ENCODE measurements at regions not wholly inside any gene's neighbourhood (a gene's known extent, or its start where the extent isn't known, plus 50 kb on each side); places are given as distances from the start of the nearest gene placed in this dataset.

DNA sequence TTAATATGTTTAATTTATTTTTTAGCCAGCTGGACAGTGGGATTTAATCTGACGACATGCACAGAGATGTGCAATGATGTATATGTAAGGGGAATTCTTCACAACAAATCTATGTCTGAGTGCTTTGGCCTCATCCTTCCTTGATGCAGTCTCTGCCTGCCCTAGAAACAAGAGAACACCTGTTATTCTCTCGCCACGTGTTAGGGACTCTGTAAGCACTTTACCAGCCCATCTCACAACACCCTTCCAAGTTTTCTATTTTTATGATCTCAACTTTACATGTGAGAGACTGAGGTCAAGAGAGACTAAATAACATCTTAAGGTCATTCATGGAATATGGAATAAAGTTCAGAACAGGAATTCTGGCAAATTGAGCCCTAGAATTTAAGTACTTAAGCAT, 123.0 kb upstream of the GAS1 start:
- Histone ChIP-seq H3K27me3 (ENCODE audit: control insufficient read depth in 3 of 3, insufficient read depth in 3 of 3, low read length in 3 of 3) (no peaks in the 10 kb centered on the region), H3K36me3 (ENCODE audit: control insufficient read depth in 3 of 3, insufficient read depth in 2 of 3, low read depth in 1 of 3, low read length in 3 of 3) (no peaks in the 10 kb centered on the region), H3K4me1 (ENCODE audit: control insufficient read depth in 3 of 3, insufficient read depth in 2 of 3, low read depth in 1 of 3, low read length in 2 of 3) (no peaks in the 10 kb centered on the region), H3K4me3 (ENCODE audit: low read depth in 1 of 3, low read length in 3 of 3) (no peak overlapping the region), H3K9me3 (ENCODE audit: control insufficient read depth in 2 of 2, insufficient read depth in 1 of 2, low read depth in 1 of 2, low read length in 1 of 2) (no peaks in the 10 kb centered on the region), H3K27ac (ENCODE audit: low read depth in 1 of 3, low read length in 2 of 3) (no peak overlapping the region)
- DNase-seq (no peak), FAIRE-seq (no peak)
- 81 to 86% (median 86%) methylated on average over 3 of the region's 3 CpGs for WGBS, 3 donors

DNA sequence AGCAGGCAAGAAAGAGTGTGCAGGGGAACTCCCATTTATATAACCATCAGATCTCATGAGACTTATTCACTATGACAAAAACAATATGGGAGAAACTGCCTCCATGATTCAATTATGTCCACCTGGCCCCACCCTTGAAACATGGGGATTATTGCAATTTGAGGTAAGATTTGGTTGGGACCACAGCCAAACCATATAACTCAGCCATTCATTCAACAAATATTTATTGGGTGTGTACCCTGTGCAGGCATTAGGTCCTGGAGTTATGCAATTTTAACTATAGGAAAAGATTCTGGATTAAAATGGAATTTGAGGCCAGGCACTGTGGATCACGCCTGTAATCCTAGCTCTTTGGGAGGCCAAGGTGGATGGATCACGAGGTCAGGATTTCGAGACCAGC, 124.2 kb upstream of the GAS1 start:
- DNase-seq (no peak), FAIRE-seq (no peak)
- Histone ChIP-seq H3K4me3 (ENCODE audit: low read depth in 1 of 3, low read length in 3 of 3) (no peak overlapping the region), H3K9me3 (ENCODE audit: control insufficient read depth in 2 of 2, insufficient read depth in 1 of 2, low read depth in 1 of 2, low read length in 1 of 2) (no peaks in the 10 kb centered on the region), H3K36me3 (ENCODE audit: control insufficient read depth in 3 of 3, insufficient read depth in 2 of 3, low read depth in 1 of 3, low read length in 3 of 3) (no peaks in the 10 kb centered on the region), H3K27ac (ENCODE audit: low read depth in 1 of 3, low read length in 2 of 3) (no peak overlapping the region), H3K4me1 (ENCODE audit: control insufficient read depth in 3 of 3, insufficient read depth in 2 of 3, low read depth in 1 of 3, low read length in 2 of 3) (no peaks in the 10 kb centered on the region), H3K27me3 (ENCODE audit: control insufficient read depth in 3 of 3, insufficient read depth in 3 of 3, low read length in 3 of 3) (no peaks in the 10 kb centered on the region)
- WGBS, 3 donors = 74 to 91% (median 83%) methylated on average over 3 of the region's 3 CpGs

DNA sequence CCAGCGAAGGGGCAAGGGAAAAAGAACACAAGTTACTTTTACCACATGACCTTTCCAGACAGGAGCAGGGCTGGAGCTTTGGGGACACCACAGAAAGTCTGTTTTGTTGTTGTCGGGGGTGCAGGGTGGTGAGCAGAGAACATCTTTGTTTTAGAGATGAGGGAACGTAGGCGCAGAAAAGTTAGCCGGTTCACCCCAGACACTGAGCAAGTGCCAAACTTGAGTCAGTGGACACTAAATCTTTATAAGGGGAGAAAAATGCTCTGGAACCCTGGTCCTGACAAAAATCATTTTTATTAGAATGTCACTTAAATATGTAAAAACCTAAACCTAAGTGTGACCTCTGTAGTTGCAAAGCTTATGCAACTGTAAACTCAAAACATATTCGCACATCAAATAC, 126.4 kb upstream of the GAS1 start:
- H3K4me1 ChIP-seq (ENCODE audit: control insufficient read depth in 3 of 3, insufficient read depth in 2 of 3, low read depth in 1 of 3, low read length in 2 of 3) = no peaks in the 10 kb centered on the region
- DNase-seq (no peak), FAIRE-seq (no peak)
- WGBS, 3 donors = 78 to 84% (median 80%) methylated on average over 6 of the region's 6 CpGs
- no peak overlapping the region for H3K27ac ChIP-seq (ENCODE audit: low read depth in 1 of 3, low read length in 2 of 3)
- H3K27me3 ChIP-seq (ENCODE audit: control insufficient read depth in 3 of 3, insufficient read depth in 3 of 3, low read length in 3 of 3) = no peaks in the 10 kb centered on the region
- H3K36me3 ChIP-seq (ENCODE audit: control insufficient read depth in 3 of 3, insufficient read depth in 2 of 3, low read depth in 1 of 3, low read length in 3 of 3) = no peaks in the 10 kb centered on the region
- H3K4me3 ChIP-seq (ENCODE audit: low read depth in 1 of 3, low read length in 3 of 3) = no peak overlapping the region
- no peaks in the 10 kb centered on the region for H3K9me3 ChIP-seq (ENCODE audit: control insufficient read depth in 2 of 2, insufficient read depth in 1 of 2, low read depth in 1 of 2, low read length in 1 of 2)

DNA sequence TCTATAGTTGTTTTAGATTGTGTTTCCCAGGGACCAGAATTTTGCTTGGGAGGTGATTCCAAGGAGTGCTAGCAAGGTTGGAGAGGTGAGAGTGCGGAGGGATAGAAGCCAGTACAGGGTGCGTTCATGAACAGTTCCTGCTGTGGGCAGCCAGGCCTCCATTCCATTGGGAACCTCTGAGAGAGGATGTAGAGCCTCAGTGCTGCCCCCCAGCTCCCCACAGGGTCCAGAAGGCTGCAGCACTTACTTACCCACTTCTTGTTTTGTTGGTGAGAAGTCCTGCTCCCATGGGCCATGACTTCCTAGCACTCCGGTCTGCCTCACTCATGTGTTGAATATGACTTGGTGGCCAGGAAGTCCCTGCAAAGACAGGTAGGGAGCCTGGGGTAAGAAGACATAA, 128.2 kb upstream of the GAS1 start:
- no peak overlapping the region for H3K27ac ChIP-seq (ENCODE audit: low read depth in 1 of 3, low read length in 2 of 3)
- no peaks in the 10 kb centered on the region for H3K4me1 ChIP-seq (ENCODE audit: control insufficient read depth in 3 of 3, insufficient read depth in 2 of 3, low read depth in 1 of 3, low read length in 2 of 3)
- DNase-seq = no peak
- FAIRE-seq = no peak
- no peaks in the 10 kb centered on the region for H3K9me3 ChIP-seq (ENCODE audit: control insufficient read depth in 2 of 2, insufficient read depth in 1 of 2, low read depth in 1 of 2, low read length in 1 of 2)
- WGBS, 3 donors = 88 to 91% (median 89%) methylated on average over 3 of the region's 3 CpGs
- H3K4me3 ChIP-seq (ENCODE audit: low read depth in 1 of 3, low read length in 3 of 3) = no peak overlapping the region
- H3K36me3 ChIP-seq (ENCODE audit: control insufficient read depth in 3 of 3, insufficient read depth in 2 of 3, low read depth in 1 of 3, low read length in 3 of 3) = no peaks in the 10 kb centered on the region
- no peaks in the 10 kb centered on the region for H3K27me3 ChIP-seq (ENCODE audit: control insufficient read depth in 3 of 3, insufficient read depth in 3 of 3, low read length in 3 of 3)

DNA sequence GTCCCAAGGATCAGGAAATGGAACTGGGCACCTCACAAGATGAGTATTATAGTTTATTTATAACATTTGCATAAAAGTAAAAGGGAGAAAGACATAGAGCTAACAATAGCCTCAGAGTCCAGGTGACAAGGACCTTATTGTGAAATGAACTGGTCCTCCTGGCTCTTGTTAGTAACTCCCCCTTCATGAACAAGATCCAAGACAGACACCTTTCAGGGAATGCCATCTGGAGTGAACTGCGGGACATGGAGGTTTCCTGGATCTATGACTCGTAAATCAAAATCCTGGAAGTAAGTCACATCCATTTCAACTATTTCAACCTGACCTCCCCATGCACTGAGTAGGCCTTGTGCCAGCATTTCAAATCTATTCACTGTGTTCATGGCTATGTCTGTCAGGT, 129.5 kb upstream of the GAS1 start:
- no peak for FAIRE-seq
- DNase-seq = no peak
- Histone ChIP-seq H3K27ac (ENCODE audit: low read depth in 1 of 3, low read length in 2 of 3) (no peak overlapping the region), H3K27me3 (ENCODE audit: control insufficient read depth in 3 of 3, insufficient read depth in 3 of 3, low read length in 3 of 3) (no peaks in the 10 kb centered on the region), H3K9me3 (ENCODE audit: control insufficient read depth in 2 of 2, insufficient read depth in 1 of 2, low read depth in 1 of 2, low read length in 1 of 2) (no peaks in the 10 kb centered on the region), H3K4me3 (ENCODE audit: low read depth in 1 of 3, low read length in 3 of 3) (no peak overlapping the region), H3K4me1 (ENCODE audit: control insufficient read depth in 3 of 3, insufficient read depth in 2 of 3, low read depth in 1 of 3, low read length in 2 of 3) (no peaks in the 10 kb centered on the region), H3K36me3 (ENCODE audit: control insufficient read depth in 3 of 3, insufficient read depth in 2 of 3, low read depth in 1 of 3, low read length in 3 of 3) (no peaks in the 10 kb centered on the region)
- WGBS, 3 donors = 85 to 92% (median 89%) methylated on average over 2 of the region's 2 CpGs

DNA sequence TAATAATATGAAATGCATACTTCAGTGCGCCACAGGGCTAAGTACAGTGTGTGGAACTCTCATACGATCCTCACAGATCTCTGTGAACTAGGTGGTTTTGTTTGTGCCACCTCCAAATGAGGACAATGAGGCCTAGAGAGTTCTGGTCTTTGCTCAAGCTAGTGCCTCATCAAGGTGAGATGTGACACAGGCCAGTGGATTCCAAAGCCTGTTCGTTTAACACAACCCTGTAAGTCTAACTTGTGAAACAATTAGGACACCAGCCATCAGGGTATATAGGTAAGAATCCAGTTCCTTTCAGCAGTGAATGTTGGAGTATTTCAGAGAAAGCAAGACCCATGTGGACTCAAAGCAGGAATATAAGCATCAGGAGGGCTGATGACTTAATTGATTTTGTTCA, 130.7 kb upstream of the GAS1 start:
- no peak overlapping the region for H3K4me3 ChIP-seq (ENCODE audit: low read depth in 1 of 3, low read length in 3 of 3)
- WGBS, 3 donors = 80 to 91% (median 86%) methylated on average over 3 of the region's 3 CpGs
- H3K27me3 ChIP-seq (ENCODE audit: control insufficient read depth in 3 of 3, insufficient read depth in 3 of 3, low read length in 3 of 3) = peaks cover 0 to 2% (median 0%) of the 10 kb centered on the region in 3 donors
- H3K27ac ChIP-seq (ENCODE audit: low read depth in 1 of 3, low read length in 2 of 3) = no peak overlapping the region
- DNase-seq (no peak), FAIRE-seq (no peak)
- no peaks in the 10 kb centered on the region for H3K36me3 ChIP-seq (ENCODE audit: control insufficient read depth in 3 of 3, insufficient read depth in 2 of 3, low read depth in 1 of 3, low read length in 3 of 3)
- no peaks in the 10 kb centered on the region for H3K9me3 ChIP-seq (ENCODE audit: control insufficient read depth in 2 of 2, insufficient read depth in 1 of 2, low read depth in 1 of 2, low read length in 1 of 2)
- no peaks in the 10 kb centered on the region for H3K4me1 ChIP-seq (ENCODE audit: control insufficient read depth in 3 of 3, insufficient read depth in 2 of 3, low read depth in 1 of 3, low read length in 2 of 3)

DNA sequence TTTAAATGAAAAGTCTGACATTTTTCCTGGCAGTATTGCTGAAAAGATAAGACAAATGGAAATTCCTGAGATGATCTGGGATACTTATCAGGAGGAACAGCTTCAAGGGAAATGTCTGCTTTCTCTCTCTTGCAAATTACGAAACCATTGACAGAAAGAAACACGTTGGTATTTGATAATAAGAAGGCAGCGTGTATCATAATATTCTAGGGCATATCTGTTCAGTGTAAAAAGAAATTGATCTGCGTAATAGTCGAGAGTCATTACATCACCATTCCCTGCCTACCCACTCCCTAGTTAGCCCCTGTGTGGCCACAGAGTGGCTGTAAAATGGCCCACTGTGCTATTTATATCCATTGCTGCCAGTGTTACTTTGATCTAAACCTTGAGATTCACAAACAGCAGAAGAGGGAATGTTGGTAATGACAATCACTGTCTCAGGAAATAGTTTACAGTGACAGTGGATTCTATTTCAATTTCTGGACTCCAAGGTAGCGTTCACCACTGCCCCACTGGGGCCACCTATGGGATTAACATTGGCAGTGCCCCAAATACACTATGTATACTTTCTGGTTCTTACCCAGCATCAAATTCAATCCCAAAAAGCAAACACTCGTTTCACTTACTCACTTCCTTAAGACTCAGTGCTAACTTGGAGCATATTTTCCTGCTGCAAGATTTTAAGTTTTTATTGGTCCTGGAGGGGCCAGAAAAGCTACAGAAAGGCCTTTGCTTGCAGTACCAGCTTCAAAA, 133.4 kb upstream of the GAS1 start:
- H3K9me3 ChIP-seq (ENCODE audit: control insufficient read depth in 2 of 2, insufficient read depth in 1 of 2, low read depth in 1 of 2, low read length in 1 of 2) = no peaks in the 10 kb centered on the region
- DNase-seq (peak; percentile 4), FAIRE-seq (no peak)
- no peak overlapping the region for H3K27ac ChIP-seq (ENCODE audit: low read depth in 1 of 3, low read length in 2 of 3)
- H3K27me3 ChIP-seq (ENCODE audit: control insufficient read depth in 3 of 3, insufficient read depth in 3 of 3, low read length in 3 of 3) = peaks cover 0 to 2% (median 0%) of the 10 kb centered on the region in 3 donors
- H3K4me3 ChIP-seq (ENCODE audit: low read depth in 1 of 3, low read length in 3 of 3) = no peak overlapping the region
- no peaks in the 10 kb centered on the region for H3K4me1 ChIP-seq (ENCODE audit: control insufficient read depth in 3 of 3, insufficient read depth in 2 of 3, low read depth in 1 of 3, low read length in 2 of 3)
- WGBS, 3 donors = 61 to 63% (median 62%) methylated on average over 7 of the region's 7 CpGs
- H3K36me3 ChIP-seq (ENCODE audit: control insufficient read depth in 3 of 3, insufficient read depth in 2 of 3, low read depth in 1 of 3, low read length in 3 of 3) = no peaks in the 10 kb centered on the region

DNA sequence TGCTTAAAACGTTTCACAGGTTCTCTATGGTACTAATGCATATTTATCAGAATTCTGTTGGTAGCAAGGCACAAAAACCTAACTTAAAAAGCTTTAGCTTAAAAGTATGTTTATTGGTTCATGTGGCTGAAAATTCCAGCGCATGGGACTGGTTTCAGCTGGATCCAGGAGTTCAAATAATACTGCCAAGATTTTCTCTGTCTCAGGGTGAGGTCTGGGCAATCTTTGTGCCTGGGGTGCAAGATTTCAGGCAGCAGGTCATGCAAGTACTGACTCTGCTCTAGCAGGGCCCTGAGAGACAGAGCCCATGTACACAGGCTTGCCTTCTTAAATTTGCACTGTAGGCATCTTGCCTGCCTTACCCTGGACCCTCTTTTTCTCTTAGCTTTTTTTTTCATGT, 134.2 kb upstream of the GAS1 start:
- FAIRE-seq (no peak), DNase-seq (no peak)
- Histone ChIP-seq H3K9me3 (ENCODE audit: control insufficient read depth in 2 of 2, insufficient read depth in 1 of 2, low read depth in 1 of 2, low read length in 1 of 2) (no peaks in the 10 kb centered on the region), H3K36me3 (ENCODE audit: control insufficient read depth in 3 of 3, insufficient read depth in 2 of 3, low read depth in 1 of 3, low read length in 3 of 3) (no peaks in the 10 kb centered on the region), H3K27ac (ENCODE audit: low read depth in 1 of 3, low read length in 2 of 3) (no peak overlapping the region), H3K27me3 (ENCODE audit: control insufficient read depth in 3 of 3, insufficient read depth in 3 of 3, low read length in 3 of 3) (peaks cover 0 to 2% (median 0%) of the 10 kb centered on the region in 3 donors), H3K4me1 (ENCODE audit: control insufficient read depth in 3 of 3, insufficient read depth in 2 of 3, low read depth in 1 of 3, low read length in 2 of 3) (no peaks in the 10 kb centered on the region), H3K4me3 (ENCODE audit: low read depth in 1 of 3, low read length in 3 of 3) (no peak overlapping the region)
- WGBS, 3 donors = 59 to 74% (median 70%) methylated on average over 2 of the region's 2 CpGs

DNA sequence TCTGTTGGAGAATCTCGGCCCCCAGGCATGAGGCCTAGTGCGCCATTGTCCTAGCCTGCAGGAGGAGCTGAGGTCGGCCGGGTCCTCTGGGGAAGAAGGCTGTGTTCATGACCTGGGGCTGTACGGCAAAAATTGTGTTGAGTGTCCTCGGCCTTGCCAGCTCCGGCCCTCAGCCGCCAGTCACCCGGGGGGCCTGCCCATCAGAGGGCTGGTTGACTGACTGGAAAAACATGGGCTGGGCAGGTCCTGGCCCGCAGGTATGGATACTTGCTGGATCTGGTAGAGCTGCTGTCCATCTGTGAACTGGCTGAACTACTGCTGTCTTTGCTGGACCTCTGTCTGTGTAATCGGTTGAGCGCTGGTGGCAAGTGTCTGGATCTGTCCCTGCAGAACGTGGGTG, 136.7 kb upstream of the GAS1 start:
- H3K9me3 ChIP-seq (ENCODE audit: control insufficient read depth in 2 of 2, insufficient read depth in 1 of 2, low read depth in 1 of 2, low read length in 1 of 2) = no peaks in the 10 kb centered on the region
- no peak for FAIRE-seq

More for the DNA sequence above, 136.7 kb upstream of the GAS1 start:
- Histone ChIP-seq H3K27me3 (ENCODE audit: control insufficient read depth in 3 of 3, insufficient read depth in 3 of 3, low read length in 3 of 3) (peaks cover 0 to 2% (median 0%) of the 10 kb centered on the region in 3 donors), H3K4me1 (ENCODE audit: control insufficient read depth in 3 of 3, insufficient read depth in 2 of 3, low read depth in 1 of 3, low read length in 2 of 3) (no peaks in the 10 kb centered on the region), H3K4me3 (ENCODE audit: low read depth in 1 of 3, low read length in 3 of 3) (no peak overlapping the region), H3K36me3 (ENCODE audit: control insufficient read depth in 3 of 3, insufficient read depth in 2 of 3, low read depth in 1 of 3, low read length in 3 of 3) (no peaks in the 10 kb centered on the region), H3K27ac (ENCODE audit: low read depth in 1 of 3, low read length in 2 of 3) (no peak overlapping the region)
- no peak for DNase-seq
- WGBS, 3 donors = 92 to 94% (median 94%) methylated on average over 13 of the region's 13 CpGs

All from small intestine (tissue), 7 donors.